Brain microvascular endothelial cell (primary cell): ENCODE measurements at regions not wholly inside any gene's neighbourhood (a gene's known extent, or its start where the extent isn't known, plus 50 kb on each side); places are given as distances from the start of the nearest gene placed in this dataset.
A peak's percentile ranks its signal among the peaks of the same experiment; 100 is the strongest.

Source experiments
- DNase-seq: peaks from one replicate; pipeline ENCODE4 v3.0.0-alpha.2; 2020
- H3K27ac ChIP-seq: fragments of 250-450 bp; sonication (Bioruptor Pico); 2 replicates; pipeline ENCODE4 v1.5.1; 2020; ENCODE audit warnings: mild to moderate bottlenecking, moderate library complexity
- H3K27me3 ChIP-seq: fragments of 250-450 bp; sonication (Bioruptor Pico); replicated peaks from 2 replicates; pipeline ENCODE4 v1.5.1; 2020; ENCODE audit warnings: mild to moderate bottlenecking
- H3K36me3 ChIP-seq: fragments of 250-450 bp; sonication (Bioruptor Pico); replicated peaks from 2 replicates; pipeline ENCODE4 v1.5.1; 2020; ENCODE audit warnings: mild to moderate bottlenecking
- H3K4me3 ChIP-seq: 2 replicates; pipeline ENCODE4 v1.5.1; 2011; ENCODE audit warnings: low read depth, mild to moderate bottlenecking, control low read depth, low read length, moderate library complexity
- in situ Hi-C: cut with HindIII; loops from 2 replicates; pipeline ENCODE4 v1.10.0; 2017; ENCODE audit warnings: low sequenced_read_pairs, low pct_ligation_motif_present
- TF ChIP-seq, protein P1 (sequence below): IDR thresholded peaks from 2 replicates; pipeline ENCODE4 v1.5.1; 2011; ENCODE audit warnings: low read depth, mild to moderate bottlenecking, moderate library complexity, low read length, control low read depth, inconsistent platforms; ENCODE audit errors: missing control alignments

DNA sequence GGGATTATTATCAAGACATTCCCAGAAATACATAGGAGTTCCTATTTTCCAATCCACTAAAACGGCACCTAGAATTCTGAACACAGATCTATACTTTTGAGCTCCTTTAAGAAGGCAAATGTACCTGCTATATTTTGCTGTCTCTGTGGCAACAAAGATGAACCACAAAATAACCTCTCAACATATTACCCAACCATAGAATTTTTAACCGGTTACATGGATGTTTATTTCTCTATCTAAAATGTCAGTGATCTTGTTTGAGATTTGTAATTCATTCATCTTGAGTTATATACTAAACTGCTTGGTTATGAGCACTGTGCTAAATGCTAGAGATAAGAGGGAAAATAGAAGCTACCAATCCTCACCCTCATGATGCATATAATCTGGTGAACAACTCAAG, 117.5 kb upstream of the HMGCLL1 start:
- Histone ChIP-seq H3K27me3 (no peaks in the 10 kb centered on the region), H3K4me3 (no peak overlapping the region), H3K27ac (no peak overlapping the region), H3K36me3 (no peaks in the 10 kb centered on the region)
- in situ Hi-C loops: no loop called here
- TF ChIP-seq, protein P1, sequence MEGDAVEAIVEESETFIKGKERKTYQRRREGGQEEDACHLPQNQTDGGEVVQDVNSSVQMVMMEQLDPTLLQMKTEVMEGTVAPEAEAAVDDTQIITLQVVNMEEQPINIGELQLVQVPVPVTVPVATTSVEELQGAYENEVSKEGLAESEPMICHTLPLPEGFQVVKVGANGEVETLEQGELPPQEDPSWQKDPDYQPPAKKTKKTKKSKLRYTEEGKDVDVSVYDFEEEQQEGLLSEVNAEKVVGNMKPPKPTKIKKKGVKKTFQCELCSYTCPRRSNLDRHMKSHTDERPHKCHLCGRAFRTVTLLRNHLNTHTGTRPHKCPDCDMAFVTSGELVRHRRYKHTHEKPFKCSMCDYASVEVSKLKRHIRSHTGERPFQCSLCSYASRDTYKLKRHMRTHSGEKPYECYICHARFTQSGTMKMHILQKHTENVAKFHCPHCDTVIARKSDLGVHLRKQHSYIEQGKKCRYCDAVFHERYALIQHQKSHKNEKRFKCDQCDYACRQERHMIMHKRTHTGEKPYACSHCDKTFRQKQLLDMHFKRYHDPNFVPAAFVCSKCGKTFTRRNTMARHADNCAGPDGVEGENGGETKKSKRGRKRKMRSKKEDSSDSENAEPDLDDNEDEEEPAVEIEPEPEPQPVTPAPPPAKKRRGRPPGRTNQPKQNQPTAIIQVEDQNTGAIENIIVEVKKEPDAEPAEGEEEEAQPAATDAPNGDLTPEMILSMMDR: no peak
- DNase-seq: no peak

DNA sequence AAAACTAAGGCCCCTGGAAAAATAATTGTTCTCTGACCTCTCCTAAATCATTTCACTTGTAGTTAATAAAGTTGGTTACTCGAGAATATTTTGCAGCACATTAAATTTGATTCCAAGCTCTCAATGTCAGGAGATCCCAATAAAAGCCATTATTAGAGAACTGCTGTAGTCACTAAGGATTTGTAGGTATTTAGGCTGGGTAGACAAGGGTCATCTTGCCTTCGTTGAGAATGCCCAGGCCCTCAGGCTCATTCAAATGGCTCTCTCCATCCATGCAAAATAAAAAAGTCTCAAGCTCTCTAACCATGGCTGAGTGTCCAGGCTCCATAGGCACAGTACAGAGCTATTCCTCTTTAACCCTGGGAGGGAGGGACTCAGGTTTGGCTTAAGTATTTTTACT, 117.0 kb upstream of the HMGCLL1 start:
- DNase-seq: no peak
- TF ChIP-seq, protein P1: no peak
- no peak overlapping the region for H3K27ac ChIP-seq
- H3K27me3 ChIP-seq: no peaks in the 10 kb centered on the region
- in situ Hi-C loops: no loop called here
- H3K36me3 ChIP-seq: no peaks in the 10 kb centered on the region
- no peak overlapping the region for H3K4me3 ChIP-seq

DNA sequence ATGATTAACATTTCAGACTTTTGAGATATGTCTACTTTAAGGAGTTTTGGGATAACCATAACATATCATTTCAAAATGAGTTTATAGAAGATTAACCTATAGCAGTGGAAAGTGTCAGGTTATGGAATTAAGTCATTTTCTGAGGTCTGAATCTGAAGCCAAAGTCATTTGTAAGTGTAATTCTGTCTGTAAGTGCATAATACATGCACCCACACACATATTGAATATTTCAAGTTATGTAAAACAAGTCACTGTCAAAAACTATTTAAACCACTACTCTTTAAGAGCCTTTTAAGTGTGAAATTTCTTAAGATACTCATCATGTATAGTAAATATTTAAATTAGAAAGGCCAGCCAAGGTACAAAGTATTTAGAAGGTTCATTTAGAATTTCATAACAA, 115.8 kb upstream of the HMGCLL1 start:
- no peak overlapping the region for H3K27ac ChIP-seq
- in situ Hi-C loops: no loop called here
- H3K36me3 ChIP-seq: no peaks in the 10 kb centered on the region
- TF ChIP-seq, protein P1: no peak
- DNase-seq: no peak
- no peaks in the 10 kb centered on the region for H3K27me3 ChIP-seq
- no peak overlapping the region for H3K4me3 ChIP-seq

DNA sequence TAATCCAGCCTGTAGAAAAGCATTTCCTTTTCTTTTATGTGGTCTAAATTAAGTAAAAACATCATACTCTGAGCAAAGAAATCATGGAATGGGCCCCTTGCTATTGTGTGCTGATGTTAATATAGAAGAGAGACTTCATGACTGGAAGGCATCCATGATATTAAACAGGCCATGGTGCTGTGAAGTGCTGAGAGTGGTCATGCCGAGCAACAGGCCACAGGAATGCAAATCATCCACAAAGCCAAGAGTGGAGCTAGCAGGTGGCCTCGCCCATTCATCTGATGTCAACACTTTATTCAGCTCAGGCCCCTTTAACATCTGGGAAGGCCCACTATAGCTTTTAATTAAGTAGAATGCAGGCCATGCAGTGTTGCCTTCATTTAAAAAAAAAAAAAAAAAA, 115.2 kb upstream of the HMGCLL1 start:
- no peak overlapping the region for H3K4me3 ChIP-seq
- H3K27me3 ChIP-seq: no peaks in the 10 kb centered on the region
- TF ChIP-seq, protein P1: no peak
- H3K36me3 ChIP-seq: no peaks in the 10 kb centered on the region
- in situ Hi-C loops: no loop called here
- peak; percentile 76 for DNase-seq
- no peak overlapping the region for H3K27ac ChIP-seq

DNA sequence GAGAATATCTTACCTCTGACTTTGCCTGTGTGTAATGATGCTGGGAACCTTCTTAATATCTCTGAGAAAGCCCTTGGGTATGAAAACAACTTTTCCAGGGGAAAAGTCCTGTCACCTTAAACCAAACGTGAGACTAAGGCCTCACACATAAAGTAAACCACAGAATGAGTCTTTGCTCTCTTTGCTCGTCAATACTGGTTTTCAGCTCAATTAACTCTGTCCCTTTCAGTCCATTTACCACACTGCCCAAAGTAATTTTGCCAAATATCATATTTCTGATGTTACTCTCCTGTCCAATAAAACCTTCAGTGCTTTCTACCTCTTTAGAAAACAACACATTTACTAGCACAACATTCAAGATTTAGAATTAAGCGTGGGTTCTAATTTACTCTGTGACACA, 100.5 kb upstream of the HMGCLL1 start:
- in situ Hi-C loops: no loop called here

More for the DNA sequence above, 100.5 kb upstream of the HMGCLL1 start:
- no peaks in the 10 kb centered on the region for H3K27me3 ChIP-seq
- no peak for DNase-seq
- no peaks in the 10 kb centered on the region for H3K36me3 ChIP-seq
- no peak overlapping the region for H3K4me3 ChIP-seq
- TF ChIP-seq, protein P1: no peak
- H3K27ac ChIP-seq: no peak overlapping the region
